GM12878 (cell line): ENCODE measurements at regions not wholly inside any gene's neighbourhood (a gene's known extent, or its start where the extent isn't known, plus 50 kb on each side); places are given as distances from the start of the nearest gene placed in this dataset.

ENCODE experiments used
- ATAC-seq: fragments of 200-7000 bp; cut with Tn5 transposase; 3 replicates; pipeline ENCODE4 v1.9.1; 2020; ENCODE audit warnings: mild to moderate bottlenecking, moderate library complexity
- BruUV-seq: library from RNA; stranded (reverse); fragments of 400-500 nt; replicated peaks from 2 replicates; lab custom pipeline; 2021; lab: Mats Ljungman, UMichigan
- CTCF ChIA-PET: fragments of 300-600 bp; sonication (Branson Sonifier 250); formaldehyde crosslinking; extraction: SDS; loops from one replicate; lab custom pipeline; 2021; ENCODE audit warnings: inconsistent platforms; lab: Yijun Ruan, JAX
- POLR2A ChIA-PET: fragments of 350-600 bp; formaldehyde crosslinking; extraction: SDS; loops from one replicate; lab custom pipeline; 2021; ENCODE audit warnings: inconsistent platforms; lab: Charles Lee
- RAD21 ChIA-PET: fragments of 300-600 bp; sonication (Branson Sonifier 250); formaldehyde crosslinking; loops from one replicate; lab custom pipeline; 2023; ENCODE audit warnings: antibody characterized with exemption; ENCODE audit not compliant: unreplicated experiment; lab: Charles Lee
- SMC1A ChIA-PET: fragments of 300-600 bp; sonication (Branson Sonifier 250); formaldehyde crosslinking; loops from one replicate; lab custom pipeline; 2023; ENCODE audit not compliant: unreplicated experiment, uncharacterized antibody; lab: Charles Lee
- DNase-seq: peaks from one replicate; pipeline ENCODE4 v3.0.0-alpha.2; 2011; ENCODE audit warnings: low read depth, low spot score
- FAIRE-seq: peaks from 3 replicates; lab custom pipeline; 2011; peaks lifted over from hg19 to GRCh38; lab: Jason Lieb, UNC
- H2AFZ ChIP-seq: 2 replicates; pipeline ENCODE4 v1.6.0; 2011; ENCODE audit warnings: low read depth, low read length, control low read depth; ENCODE audit not compliant: control insufficient read depth
- H3K27ac ChIP-seq: 2 replicates; pipeline ENCODE4 v1.5.1; 2011; ENCODE audit warnings: control low read depth; ENCODE audit not compliant: control insufficient read depth, insufficient read depth
- H3K27me3 ChIP-seq, 2 experiments: replicated peaks in 1 of 2; 2 replicates each; pipeline versions ENCODE4 v1.6.0 to v1.6.1; 2011; ENCODE audit warnings: low read length in 1 of 2; ENCODE audit not compliant: control insufficient read depth in 2 of 2, insufficient read depth in 2 of 2
- H3K36me3 ChIP-seq, 2 experiments: 2 replicates each; pipeline ENCODE4 v1.5.1; 2011; ENCODE audit warnings: low read length in 1 of 2; ENCODE audit not compliant: control insufficient read depth in 2 of 2, insufficient read depth in 2 of 2
- H3K4me1 ChIP-seq: 2 replicates; pipeline ENCODE4 v1.6.1; 2011; ENCODE audit warnings: mild to moderate bottlenecking, low read length, moderate library complexity, mixed read lengths; ENCODE audit not compliant: control insufficient read depth, insufficient read depth
- H3K4me2 ChIP-seq: 2 replicates; pipeline ENCODE4 v1.6.0; 2011; ENCODE audit warnings: control low read depth; ENCODE audit not compliant: control insufficient read depth, insufficient read depth
- H3K4me3 ChIP-seq: fragments of 200-600 bp; sonication (generic); 2 replicates; pipeline ENCODE4 v1.5.1; 2016
- H3K79me2 ChIP-seq: 2 replicates; pipeline ENCODE4 v1.6.0; 2011; ENCODE audit warnings: low read length; ENCODE audit not compliant: control insufficient read depth, insufficient read depth
- H3K9ac ChIP-seq: 2 replicates; pipeline ENCODE4 v1.8.0; 2011; ENCODE audit warnings: low read length, control low read depth, mixed read lengths; ENCODE audit not compliant: control insufficient read depth, insufficient read depth
- H3K9me3 ChIP-seq: replicated peaks from 3 replicates; pipeline ENCODE4 v1.5.1; 2011; ENCODE audit warnings: mild to moderate bottlenecking, low read length; ENCODE audit not compliant: control insufficient read depth, insufficient read depth
- H4K20me1 ChIP-seq: 2 replicates; pipeline ENCODE4 v1.6.0; 2011; ENCODE audit not compliant: control insufficient read depth, insufficient read depth
- ATF7 ChIP-seq: fragments of 450-650 bp; IDR thresholded peaks from 2 replicates; pipeline ENCODE4 v1.6.1; 2016; ENCODE audit warnings: low read depth, mild to moderate bottlenecking
- IKZF1 ChIP-seq: fragments of 450-650 bp; conservative IDR thresholded peaks from 2 replicates; pipeline ENCODE4 v1.6.1; 2017; ENCODE audit warnings: antibody characterized with exemption, mild to moderate bottlenecking
- IRF4 ChIP-seq: IDR thresholded peaks from 2 replicates; pipeline ENCODE4 v1.6.1; 2011; ENCODE audit warnings: low read depth, low read length
- TARDBP ChIP-seq: IDR thresholded peaks from 2 replicates; pipeline ENCODE4 v1.6.1; 2016; ENCODE audit warnings: borderline replicate concordance
- USF2 ChIP-seq: IDR thresholded peaks from 2 replicates; pipeline ENCODE4 v1.6.1; 2011; ENCODE audit warnings: low read depth, low read length, improper control_type of control experiment, borderline replicate concordance
- WGBS: methylation state at CpG from one replicate; pipeline ENCODE4 v1.1.6; 2016; ENCODE audit warnings: low lambda C conversion rate; ENCODE audit not compliant: insufficient replicate concordance, insufficient coverage; ENCODE audit errors: missing lambda C conversion rate; 5-methylcytosine and 5-hydroxymethylcytosine counted together
- in situ Hi-C: fragments of 300-500 bp; cut with MboI; formaldehyde crosslinking; loops from 9 replicates; pipeline ENCODE4 v1.14.3; 2018; ENCODE audit warnings: mixed read lengths
- intact Hi-C: fragments of 100-400 bp; cut with micrococcal nuclease; formaldehyde crosslinking; loops from one replicate; pipeline ENCODE4 v1.14.2; 2022; ENCODE audit not compliant: unreplicated experiment
- TF ChIP-seq, protein P1 (sequence below): IDR thresholded peaks from 2 replicates; pipeline ENCODE4 v1.6.1; 2011; ENCODE audit warnings: borderline replicate concordance, low read depth, mild to moderate bottlenecking, moderate library complexity, low read length; ENCODE audit not compliant: insufficient read depth, poor library complexity, severe bottlenecking
- TF ChIP-seq, protein P2 (sequence below): fragments of 450-650 bp; IDR thresholded peaks from 2 replicates; pipeline ENCODE4 v1.6.1; 2016; ENCODE audit warnings: mild to moderate bottlenecking, moderate library complexity, borderline replicate concordance

GRCh38 chr3:13712682-13713180, 163.8 kb downstream of the FBLN2 start:
- H3K9me3 ChIP-seq: no peaks in the 10 kb centered on the region; the same call in 1 of the 3 replicates
- CTCF ChIA-PET: no interaction called here
- no peak overlapping the region for H3K4me2 ChIP-seq
- no peak for TF ChIP-seq ATF7
- no peak for TF ChIP-seq IRF4
- TF ChIP-seq, protein P1, sequence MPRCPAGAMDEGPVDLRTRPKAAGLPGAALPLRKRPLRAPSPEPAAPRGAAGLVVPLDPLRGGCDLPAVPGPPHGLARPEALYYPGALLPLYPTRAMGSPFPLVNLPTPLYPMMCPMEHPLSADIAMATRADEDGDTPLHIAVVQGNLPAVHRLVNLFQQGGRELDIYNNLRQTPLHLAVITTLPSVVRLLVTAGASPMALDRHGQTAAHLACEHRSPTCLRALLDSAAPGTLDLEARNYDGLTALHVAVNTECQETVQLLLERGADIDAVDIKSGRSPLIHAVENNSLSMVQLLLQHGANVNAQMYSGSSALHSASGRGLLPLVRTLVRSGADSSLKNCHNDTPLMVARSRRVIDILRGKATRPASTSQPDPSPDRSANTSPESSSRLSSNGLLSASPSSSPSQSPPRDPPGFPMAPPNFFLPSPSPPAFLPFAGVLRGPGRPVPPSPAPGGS: no peak
- TF ChIP-seq, all 136 proteins: peak for 0
- DNase-seq: no peak
- RAD21 ChIA-PET: no interaction called here
- no peaks in the 10 kb centered on the region for H4K20me1 ChIP-seq
- no peak overlapping the region for H3K27ac ChIP-seq
- H3K4me1 ChIP-seq: no peaks in the 10 kb centered on the region
- no peak overlapping the region for H2AFZ ChIP-seq
- in situ Hi-C loops (no loop called here), intact Hi-C loops (no loop called here)
- no TSS peak for BruUV-seq
- SMC1A ChIA-PET: no interaction called here
- H3K79me2 ChIP-seq: no peaks in the 10 kb centered on the region
- no peaks in the 10 kb centered on the region for H3K36me3 ChIP-seq
- H3K9ac ChIP-seq: no peak overlapping the region
- H3K4me3 ChIP-seq: no peak overlapping the region
- ATAC-seq: no peak
- WGBS: 3% methylated on average over 3 of the region's 3 CpGs
- H3K27me3 ChIP-seq: no peaks in the 10 kb centered on the region
- POLR2A ChIA-PET: no interaction called here
- FAIRE-seq: no peak

- H3K27ac ChIP-seq: no peak overlapping the region
- no peaks in the 10 kb centered on the region for H3K4me1 ChIP-seq
- no peaks in the 10 kb centered on the region for H3K36me3 ChIP-seq
- 17% methylated on average over 9 of the region's 9 CpGs for WGBS
- ChIA-PET CTCF (no interaction called here), POLR2A (no interaction called here), RAD21 (no interaction called here), SMC1A (no interaction called here)
- no peak overlapping the region for H2AFZ ChIP-seq
- ATAC-seq (no peak), FAIRE-seq (no peak), DNase-seq (no peak)
- no peak overlapping the region for H3K9ac ChIP-seq
- no peak overlapping the region for H3K4me2 ChIP-seq
- no peaks in the 10 kb centered on the region for H3K27me3 ChIP-seq
- H3K79me2 ChIP-seq: no peaks in the 10 kb centered on the region
- H3K4me3 ChIP-seq: no peak overlapping the region
- no peaks in the 10 kb centered on the region; the same call in 1 of the 3 replicates for H3K9me3 ChIP-seq
- BruUV-seq: no TSS peak
- no peaks in the 10 kb centered on the region for H4K20me1 ChIP-seq
- intact Hi-C loops: no loop called here
- in situ Hi-C loops: no loop called here
- TF ChIP-seq TARDBP: no peak
- TF ChIP-seq IKZF1: no peak
- TF ChIP-seq, protein P2, sequence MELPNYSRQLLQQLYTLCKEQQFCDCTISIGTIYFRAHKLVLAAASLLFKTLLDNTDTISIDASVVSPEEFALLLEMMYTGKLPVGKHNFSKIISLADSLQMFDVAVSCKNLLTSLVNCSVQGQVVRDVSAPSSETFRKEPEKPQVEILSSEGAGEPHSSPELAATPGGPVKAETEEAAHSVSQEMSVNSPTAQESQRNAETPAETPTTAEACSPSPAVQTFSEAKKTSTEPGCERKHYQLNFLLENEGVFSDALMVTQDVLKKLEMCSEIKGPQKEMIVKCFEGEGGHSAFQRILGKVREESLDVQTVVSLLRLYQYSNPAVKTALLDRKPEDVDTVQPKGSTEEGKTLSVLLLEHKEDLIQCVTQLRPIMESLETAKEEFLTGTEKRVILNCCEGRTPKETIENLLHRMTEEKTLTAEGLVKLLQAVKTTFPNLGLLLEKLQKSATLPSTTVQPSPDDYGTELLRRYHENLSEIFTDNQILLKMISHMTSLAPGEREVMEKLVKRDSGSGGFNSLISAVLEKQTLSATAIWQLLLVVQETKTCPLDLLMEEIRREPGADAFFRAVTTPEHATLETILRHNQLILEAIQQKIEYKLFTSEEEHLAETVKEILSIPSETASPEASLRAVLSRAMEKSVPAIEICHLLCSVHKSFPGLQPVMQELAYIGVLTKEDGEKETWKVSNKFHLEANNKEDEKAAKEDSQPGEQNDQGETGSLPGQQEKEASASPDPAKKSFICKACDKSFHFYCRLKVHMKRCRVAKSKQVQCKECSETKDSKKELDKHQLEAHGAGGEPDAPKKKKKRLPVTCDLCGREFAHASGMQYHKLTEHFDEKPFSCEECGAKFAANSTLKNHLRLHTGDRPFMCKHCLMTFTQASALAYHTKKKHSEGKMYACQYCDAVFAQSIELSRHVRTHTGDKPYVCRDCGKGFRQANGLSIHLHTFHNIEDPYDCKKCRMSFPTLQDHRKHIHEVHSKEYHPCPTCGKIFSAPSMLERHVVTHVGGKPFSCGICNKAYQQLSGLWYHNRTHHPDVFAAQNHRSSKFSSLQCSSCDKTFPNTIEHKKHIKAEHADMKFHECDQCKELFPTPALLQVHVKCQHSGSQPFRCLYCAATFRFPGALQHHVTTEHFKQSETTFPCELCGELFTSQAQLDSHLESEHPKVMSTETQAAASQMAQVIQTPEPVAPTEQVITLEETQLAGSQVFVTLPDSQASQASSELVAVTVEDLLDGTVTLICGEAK: no peak
- TF ChIP-seq USF2: no peak
These were observed 163.2 kb downstream of the FBLN2 start for GRCh38 chr3:13711911-13712650.
